NCI-H2029 treated with DMSO at 0.1 percent for 48 hours (cell line): ENCODE measurements at regions not wholly inside any gene's neighbourhood (a gene's known extent, or its start where the extent isn't known, plus 50 kb on each side); places are given as distances from the start of the nearest gene placed in this dataset.
"Not testable (repeated sequence)": the region's sequence is repeated elsewhere in the genome, so short reads cannot be mapped to it uniquely, and the experiment has no call there.

Experiments used
- DNase-seq: peaks from one replicate; lab custom pipeline; 2025; lab: John Stamatoyannopoulos, UW

DNA sequence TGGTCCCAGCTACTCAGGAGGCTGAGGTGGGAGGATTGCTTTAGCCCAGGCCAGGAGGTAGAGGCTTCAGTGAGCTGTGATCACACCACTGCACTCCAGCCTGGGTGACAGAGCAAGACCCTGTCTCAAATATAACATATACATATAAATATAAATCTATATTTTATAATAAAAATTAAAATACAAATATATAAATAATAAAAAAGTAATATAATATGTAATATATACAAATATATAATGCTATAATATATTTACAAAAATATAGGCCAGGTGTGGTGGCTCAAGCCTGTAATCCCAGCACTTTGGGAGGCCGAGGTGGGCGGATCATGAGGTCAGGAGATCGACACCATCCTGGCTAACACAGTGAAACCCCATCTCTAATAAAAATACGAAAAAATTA, 131.4 kb downstream of the MFAP3L start:
- DNase-seq = not testable (repeated sequence)

DNA sequence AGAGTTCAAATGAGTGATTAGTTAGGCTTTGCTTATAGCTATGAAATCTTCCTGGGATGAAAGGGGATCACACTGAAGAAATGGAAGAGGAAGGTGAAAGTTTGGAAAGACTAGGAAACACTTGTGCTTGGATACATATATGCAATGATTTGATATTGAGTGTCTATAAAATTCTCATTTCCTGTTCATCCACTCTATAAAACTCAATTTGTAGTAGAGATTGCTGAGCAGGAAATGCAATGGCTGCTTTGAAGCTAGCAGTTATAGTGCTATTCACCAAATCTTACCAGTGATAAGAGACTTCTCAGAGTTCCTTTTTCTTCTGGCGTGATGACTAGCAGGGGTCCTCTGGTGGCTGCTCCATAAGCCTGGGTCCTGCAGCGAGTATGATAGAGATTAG, 128.1 kb upstream of the HPF1 start:
- no peak for DNase-seq

DNA sequence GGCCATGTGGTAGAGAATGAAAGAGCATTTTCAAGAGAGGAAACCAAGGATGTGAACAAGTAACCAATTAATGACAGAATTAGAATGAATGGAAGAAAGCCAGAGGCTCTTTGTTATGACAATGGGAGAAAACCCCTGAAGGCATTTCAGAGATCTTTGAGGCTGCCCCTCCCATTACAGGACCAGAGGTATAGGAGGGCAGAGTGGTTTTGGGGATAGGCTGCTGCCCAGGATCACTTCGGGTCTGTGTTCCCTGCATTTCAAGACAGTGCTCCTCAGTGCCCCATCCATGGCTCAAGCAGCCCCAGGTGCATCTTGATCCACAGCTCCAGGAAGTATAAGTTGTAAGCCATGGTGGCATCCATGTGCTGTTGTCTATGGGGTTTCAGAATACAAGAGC, 124.0 kb upstream of the HPF1 start:
- no peak for DNase-seq

DNA sequence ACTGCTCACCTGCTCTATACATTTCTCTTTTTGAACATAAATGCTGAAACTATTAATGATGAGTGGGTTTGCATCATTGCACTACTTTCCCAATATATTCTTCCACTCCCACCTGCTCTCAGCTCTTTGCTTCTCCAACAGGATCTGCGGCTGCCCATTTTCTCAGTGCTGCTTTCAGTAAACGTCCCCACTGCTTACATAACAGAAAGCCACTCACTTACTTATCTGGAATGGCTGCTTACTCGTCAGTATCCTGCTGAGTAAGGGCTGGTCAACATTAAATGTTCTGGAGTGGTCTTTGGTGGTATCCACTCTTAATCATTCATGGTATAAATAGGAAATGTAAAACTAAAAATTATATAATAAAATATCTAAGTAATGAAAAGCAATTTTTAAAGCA, 112.8 kb upstream of the HPF1 start:
- DNase-seq = no peak

DNA sequence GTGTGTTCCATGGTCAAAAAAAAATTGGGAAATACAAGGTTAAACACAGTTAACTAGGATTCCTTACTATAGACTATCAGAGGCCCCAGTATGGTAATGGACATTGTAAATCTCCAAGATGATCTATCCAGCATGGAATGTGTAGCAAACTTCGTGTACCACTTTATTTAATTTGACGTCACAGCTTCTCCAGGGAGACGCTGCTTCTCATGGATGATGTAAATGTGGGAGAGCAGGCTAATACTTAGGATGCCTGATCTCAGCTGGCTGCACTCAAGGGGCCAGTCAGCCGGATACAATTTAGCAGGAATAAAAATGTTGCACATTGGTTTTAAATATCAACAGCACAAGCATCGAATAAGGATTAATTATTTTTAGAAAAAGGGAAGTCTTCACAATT, 111.7 kb upstream of the HPF1 start:
- DNase-seq = no peak

DNA sequence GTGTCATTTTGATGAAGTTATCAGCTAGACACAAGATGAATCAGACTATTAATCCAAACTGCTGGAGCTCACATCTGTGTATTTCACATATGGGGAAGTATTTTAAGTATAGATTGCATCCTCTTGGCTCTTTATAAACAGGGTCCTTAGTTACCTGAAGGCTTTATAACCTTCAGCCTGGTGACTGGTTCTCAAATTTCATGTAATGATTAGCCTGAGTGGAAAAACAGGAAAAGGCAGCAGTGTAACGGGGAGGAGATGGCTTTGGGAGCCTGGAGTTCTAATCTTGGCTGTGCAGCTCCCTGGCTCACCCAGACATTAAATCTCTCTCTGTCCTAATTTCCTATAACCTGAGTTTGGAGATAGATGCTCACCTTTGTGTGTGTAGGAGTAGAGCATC, 103.8 kb upstream of the HPF1 start:
- no peak for DNase-seq

DNA sequence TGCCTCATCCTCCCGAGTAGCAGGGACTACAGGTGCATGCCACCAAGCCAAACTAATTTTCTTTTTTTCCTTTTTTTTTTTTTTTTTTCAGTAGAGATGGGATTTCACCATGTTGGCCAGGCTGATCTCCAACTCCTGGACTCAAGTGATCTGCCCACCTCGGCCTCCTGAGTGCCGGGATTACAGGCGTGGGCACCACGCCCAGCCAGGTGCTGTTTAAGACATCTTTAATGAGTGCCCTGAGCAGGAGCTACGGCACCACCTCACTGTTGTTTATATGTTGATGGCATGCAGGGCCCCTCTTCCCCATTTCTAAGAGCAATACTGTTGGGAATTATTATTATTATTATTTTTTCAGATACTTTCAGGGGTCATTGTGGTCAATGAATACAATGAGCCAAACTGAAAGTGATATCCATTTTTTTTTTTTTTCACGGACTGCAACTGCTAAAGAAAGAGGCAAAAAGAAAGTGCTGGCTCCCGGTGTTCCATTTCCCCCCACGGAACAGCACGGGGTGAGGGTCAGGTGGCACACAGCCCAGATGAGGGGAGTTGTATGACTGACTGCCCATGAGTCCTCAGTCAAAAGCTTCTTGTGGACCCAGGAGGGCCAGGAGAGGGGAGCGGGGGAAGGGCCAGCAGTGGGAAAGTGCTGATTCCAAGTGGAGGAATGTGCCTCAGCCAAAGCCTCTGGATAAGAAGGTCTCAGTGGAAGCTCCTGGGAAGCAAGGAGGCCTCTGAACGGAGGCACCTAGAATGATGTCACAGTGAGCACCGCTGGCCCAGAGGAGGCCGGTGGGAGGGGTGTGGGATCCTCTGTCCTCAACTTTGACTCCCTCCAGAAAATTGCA, 101.8 kb upstream of the HPF1 start:
- DNase-seq = no peak

DNA sequence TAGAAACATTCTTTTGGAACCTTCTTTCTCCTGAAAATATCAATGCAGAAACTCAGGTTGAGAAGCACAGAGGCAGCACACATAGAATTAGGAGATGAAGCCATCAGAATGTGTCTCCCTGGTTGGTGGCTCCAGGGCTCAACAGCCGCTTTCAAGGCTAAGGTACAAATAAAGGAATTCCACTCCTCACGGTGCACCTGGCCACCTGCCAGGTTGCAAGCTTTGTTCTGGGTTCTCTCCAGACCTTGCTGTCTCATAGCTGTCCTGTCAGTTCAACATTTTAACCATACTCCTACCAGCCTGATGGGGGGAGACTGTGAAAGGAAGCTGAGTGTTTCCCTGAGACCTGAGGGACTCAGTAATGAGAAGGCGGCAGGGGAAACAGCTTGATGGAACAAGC, 96.3 kb upstream of the HPF1 start:
- no peak for DNase-seq

DNA sequence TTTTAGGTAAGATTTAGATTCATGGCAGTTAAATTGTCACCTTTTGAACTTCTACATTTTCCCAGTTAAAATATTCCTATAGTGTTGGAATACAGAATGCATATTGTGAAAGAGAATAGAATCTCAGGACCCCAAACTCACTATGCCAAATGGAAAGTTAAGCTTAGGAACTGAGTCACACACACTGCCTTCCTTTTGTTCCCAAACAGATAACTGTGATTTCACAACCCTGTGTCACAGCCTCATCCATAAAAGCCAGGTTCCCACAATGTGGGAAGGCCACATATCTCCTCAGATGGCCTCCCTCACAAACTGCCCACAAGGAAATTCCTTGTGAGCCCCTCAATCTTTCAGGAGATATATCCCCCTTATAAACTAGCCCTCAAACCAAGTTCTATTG, 94.7 kb upstream of the HPF1 start:
- no peak for DNase-seq

DNA sequence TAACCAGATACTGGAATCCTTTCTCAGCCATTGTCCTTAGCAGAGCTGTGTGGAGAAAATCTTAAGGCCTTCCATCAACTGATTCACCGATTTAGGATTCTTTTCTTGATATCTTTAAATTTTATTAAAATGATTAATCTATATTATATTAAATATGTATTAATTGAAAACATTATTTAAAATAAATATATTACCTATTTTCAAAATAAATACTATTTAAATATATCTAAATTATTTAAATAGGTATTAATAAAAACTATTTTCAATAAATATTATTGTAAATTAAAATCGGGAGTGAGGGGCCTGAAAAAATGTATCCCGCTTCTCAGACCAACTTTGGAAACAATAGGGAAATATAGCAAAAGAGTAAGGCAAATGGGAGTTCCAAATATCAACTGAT, 94.0 kb upstream of the HPF1 start:
- DNase-seq = no peak

DNA sequence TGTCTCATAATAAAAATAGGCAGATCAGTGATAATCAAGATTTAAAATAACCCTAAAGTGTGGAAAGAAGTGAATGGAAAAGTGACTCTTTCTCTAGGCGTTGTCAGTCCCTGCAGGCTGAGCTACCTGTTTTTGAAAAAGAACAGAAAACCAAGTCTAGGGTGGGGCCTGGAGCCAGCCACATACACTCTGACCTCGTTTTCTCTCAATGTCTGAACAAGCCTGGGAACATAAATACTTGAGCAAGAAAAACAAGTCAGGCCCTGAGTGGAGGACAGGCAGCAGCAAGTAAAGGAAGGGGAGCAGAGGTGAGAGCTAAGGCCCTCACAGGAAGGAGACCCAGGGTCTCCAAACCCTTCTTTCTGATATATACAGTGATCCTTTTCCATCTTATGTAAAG, 91.7 kb upstream of the HPF1 start:
- DNase-seq = no peak

DNA sequence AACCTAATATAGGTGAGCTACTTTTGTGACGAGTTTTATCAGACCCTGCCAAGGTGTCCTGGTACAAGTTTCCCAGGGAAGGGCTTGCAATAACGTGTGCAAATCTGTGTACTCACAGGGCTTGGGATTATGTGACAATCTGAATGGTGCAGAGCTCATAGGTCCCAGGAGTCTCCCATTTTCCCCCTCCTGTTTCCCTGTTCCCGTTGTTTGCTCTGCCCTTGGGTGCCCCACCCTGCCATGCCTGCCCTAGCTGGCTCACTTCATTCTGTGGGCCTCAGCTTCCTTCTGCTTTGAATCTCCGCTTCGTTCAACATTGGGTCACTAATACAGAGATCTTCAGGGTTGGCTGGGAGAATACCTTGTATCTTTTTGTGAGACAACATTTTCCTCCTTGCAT, 90.3 kb upstream of the HPF1 start:
- DNase-seq = no peak

DNA sequence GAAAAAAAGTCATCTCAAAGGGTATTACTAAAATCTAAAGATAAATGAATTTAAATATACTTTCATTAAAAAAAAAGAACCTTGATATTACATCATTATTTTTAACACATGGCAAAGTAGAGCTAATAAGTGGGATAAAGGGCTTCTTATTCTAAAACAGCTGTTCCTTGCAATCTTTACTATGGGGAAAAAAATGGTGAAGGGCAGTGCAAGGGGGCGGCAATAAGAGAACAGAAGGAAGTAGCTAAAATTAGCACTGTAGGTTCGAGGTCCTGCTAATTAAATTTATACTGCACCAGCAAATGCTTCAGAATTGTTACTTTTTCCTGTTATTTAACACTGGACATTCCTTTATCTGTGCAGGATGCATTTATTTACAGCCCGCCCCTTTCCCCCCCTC, 89.4 kb upstream of the HPF1 start:
- no peak for DNase-seq

DNA sequence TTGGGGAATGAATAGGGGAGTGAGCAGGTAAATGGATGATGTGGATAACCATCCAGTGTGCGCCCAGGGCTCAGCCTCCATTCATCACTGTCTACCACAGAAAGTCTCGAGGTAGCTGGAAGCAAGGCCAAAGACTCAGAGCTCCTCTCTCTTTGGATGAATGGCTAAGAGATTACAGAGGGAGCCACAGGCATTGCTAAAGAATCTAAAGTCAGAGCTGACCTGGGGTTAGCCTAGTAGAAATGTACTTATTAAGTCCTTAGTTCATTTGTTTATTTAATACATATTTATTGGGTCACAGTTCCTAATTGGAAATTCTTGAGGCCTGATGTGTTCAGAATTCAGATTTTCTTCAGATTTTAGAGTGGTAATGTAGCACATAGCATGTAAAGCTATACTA, 88.7 kb upstream of the HPF1 start:
- no peak for DNase-seq

DNA sequence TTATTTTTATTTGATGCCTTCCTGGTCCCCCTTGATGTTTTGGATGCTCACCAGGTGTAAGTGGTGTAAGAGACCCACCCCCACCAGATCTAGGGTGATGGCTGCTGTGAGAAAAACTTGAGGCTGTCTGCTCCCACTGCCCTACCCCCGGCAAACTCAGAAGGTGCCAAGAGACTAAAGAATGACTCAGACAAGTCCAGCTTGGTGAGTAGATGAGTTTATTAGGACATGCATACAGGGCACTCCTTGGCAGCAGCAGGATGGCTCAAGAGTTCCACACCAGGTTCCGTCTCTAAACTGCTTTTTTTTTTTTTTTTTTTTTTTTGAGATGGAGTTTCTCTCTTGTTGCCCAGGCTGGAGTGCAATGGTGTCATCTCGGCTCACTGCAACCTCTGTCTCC, 84.0 kb upstream of the HPF1 start:
- no peak for DNase-seq

DNA sequence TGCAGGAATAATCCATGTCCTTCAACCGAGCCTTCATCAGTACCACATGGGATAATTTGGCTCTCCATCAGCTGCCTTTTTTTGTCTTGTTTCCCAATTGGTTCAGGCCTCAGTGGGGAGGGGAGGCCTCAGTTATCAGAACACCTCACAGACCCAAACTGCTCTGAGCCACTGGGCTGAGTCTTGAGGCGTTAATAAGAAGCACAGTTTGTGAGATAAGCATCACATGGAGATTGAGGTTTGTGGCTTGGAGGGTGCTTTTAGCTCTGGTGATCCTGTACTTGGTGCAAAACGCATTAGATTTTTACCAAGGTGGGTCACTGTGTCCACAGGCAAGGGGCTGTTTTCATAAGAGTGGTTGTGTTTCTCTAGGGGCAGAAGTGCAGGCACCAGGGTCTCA, 82.8 kb upstream of the HPF1 start:
- DNase-seq = no peak

DNA sequence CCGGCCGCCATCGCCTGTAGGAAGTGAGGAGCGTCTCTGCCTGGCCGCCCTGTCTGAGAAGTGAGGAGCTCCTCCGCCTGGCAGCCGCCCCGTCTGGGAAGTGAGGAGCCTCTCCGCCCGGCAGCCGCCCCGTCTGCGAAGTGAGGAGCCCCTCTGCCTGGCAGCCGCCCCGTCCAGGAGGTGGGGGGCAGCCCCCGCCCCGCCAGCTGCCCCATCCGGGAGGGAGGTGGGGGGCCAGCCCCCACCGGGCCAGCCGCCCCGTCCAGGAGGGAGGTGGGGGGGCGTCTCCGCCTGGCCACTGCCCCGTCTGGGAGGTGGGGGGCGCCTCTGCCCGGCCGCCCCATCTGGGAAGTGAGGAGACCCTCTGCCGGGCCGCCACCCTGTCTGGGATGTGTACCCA, 70.6 kb upstream of the HPF1 start:
- DNase-seq = not testable (repeated sequence)

DNA sequence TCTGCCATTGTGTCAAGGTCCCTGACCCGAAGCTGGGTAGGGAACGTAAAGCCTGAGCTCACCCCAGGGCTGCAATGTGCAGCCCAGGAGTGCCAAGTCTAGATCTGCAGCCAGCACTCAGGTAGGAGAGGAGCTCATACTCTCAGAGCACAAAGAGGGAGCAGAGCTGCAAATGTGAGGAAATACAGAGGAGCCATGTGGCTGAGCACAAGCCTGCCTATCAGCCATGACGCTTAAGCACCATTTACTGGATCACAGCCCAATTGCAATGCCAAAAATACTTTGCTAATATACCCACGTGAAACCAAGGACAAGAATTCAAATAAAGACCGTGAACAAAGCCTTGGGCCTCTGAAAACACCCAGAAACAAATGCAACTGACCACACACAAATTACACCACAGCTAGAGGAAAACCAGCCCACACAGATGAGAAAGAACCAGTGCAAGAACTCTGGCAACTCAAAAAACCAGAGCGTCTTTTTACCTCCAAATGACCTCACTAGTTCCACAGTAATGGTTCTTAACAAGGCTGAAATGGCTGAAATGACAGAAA, 69.0 kb upstream of the HPF1 start:
- no peak for DNase-seq

DNA sequence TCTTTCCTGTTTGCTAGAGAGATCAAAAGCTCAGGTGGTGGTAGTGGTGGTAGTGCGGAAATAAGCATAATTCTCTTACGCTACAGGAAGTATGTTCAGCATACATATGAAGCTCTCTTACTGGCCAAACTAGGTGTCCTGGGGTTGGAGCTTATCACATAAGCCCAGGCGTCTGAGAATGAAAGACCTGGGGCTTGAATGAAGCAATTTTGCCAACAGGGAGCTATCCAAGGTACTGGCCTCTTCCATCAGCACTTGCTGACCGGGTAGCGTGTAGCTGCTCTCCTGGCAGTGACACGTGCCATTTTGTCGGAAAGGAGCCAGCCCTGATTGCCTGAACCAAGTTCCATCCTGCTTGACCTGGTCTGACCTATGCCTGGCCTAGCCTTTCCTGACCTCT, 65.9 kb upstream of the HPF1 start:
- DNase-seq = no peak

DNA sequence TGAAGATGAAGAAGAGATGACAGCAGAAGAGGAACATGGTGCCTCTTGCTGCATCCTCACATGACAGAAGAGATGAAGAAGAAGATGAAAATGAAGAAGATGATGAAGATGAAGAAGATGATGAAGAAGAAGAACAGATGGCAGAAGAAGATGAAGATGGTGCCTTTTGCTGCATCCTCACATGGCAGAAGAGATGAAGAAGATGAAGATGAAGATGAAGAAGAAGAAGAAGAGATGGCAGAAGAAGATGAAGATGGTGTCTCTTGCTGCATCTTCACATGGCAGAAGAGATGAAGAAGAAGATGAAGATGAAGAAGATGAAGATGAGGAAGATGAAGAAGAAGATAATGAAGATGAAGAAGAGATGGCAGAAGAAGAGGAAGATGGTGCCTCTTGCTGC, 63.7 kb upstream of the HPF1 start:
- DNase-seq = no peak

DNA sequence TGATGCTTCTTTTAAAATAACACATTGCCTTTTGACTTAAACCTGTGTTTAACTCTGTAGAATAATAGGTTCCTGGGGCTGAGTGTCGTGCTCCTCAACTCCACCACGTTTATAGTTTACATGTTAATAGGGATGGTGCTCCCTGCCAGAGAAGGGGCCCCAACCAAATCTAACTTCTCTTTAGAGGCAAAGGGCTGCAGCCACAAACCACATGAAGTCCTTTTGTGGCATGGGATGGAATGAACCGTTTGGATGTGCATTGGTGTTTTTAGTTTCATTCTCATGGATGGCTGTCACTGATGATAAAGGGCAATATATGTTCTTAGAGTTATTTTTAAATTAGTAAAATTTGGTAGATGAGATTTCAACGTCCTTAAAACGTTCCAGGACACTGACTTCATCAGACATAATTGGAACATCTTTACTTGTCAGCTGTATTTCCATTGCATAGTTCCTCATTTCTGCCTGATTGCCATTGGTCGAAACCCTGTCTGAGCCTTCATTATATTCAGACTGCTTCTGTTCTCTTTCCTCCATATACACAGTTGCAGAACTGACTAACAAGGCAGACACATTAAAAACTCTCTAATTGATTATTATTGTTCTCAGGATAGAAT, 60.4 kb upstream of the HPF1 start:
- no peak for DNase-seq

DNA sequence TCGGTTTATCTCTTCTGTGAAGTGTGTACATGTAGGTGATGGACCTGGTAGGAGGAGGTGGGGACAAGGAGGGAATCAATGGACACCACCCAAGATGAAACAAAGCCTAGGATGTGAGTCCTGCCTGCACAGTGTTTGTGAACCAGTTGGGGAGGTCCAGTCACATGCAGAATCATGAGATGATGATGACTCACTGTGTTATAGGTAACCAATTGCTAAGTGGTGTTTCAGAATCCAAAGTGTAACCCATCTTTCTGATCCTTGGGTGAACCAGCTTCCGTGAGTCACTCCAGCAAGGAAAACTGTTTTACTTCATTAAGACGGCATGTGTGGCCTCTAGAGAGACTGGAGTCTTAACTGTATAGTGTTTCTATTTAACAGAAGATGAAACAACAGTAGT, 57.9 kb upstream of the HPF1 start:
- DNase-seq = no peak

DNA sequence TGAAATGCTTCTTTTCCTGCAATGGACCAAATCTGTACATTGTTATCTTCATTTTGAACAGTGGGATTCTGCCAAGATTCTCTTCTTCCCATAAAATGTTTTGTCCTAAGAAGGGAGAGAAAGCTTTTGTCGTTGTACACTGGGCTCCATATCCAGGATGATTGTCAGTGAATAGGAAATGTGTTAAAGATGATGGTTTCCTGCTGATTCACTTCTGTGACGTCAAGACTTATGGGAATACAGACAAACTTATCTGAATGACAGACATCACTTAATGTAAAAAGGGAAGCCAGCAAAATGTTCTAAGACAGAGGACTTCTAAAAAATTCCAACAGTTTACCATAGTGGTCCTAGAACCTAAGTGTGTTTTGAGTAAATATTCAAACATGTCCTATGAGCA, 53.7 kb upstream of the HPF1 start:
- no peak for DNase-seq
